MM.1S (cell line): ENCODE measurements at regions not wholly inside any gene's neighbourhood (a gene's known extent, or its start where the extent isn't known, plus 50 kb on each side); places are given as distances from the start of the nearest gene placed in this dataset.
A peak's percentile ranks its signal among the peaks of the same experiment; 100 is the strongest.

Source experiments
- DNase-seq: peaks from one replicate; pipeline ENCODE4 v3.0.0-alpha.2; 2015
- H2AFZ ChIP-seq: fragments of 300-600 bp; sonication (generic); 2 replicates; pipeline ENCODE4 v1.6.0; 2016; ENCODE audit warnings: antibody characterized with exemption, low read length
- H3F3A ChIP-seq: fragments of 300-600 bp; sonication (generic); 2 replicates; pipeline ENCODE4 v1.6.1; 2016; ENCODE audit warnings: mild to moderate bottlenecking, antibody characterized with exemption, low read length, moderate library complexity, mixed read lengths; ENCODE audit not compliant: insufficient read depth
- H3K27ac ChIP-seq: fragments of 300-600 bp; sonication (generic); 2 replicates; pipeline ENCODE4 v1.5.1; 2016; ENCODE audit warnings: mild to moderate bottlenecking, low read length
- H3K27me3 ChIP-seq: fragments of 300-600 bp; sonication (generic); replicated peaks from 2 replicates; pipeline ENCODE4 v1.6.0; 2016; ENCODE audit warnings: low read length; ENCODE audit not compliant: insufficient read depth
- H3K36me3 ChIP-seq: fragments of 300-600 bp; sonication (generic); replicated peaks from 2 replicates; pipeline ENCODE4 v1.6.1; 2016; ENCODE audit warnings: mild to moderate bottlenecking, low read length, mixed read lengths; ENCODE audit not compliant: insufficient read depth
- H3K4me1 ChIP-seq: fragments of 300-600 bp; sonication (generic); 2 replicates; pipeline ENCODE4 v1.6.1; 2016; ENCODE audit warnings: low read length, mixed read lengths
- H3K4me2 ChIP-seq: fragments of 300-600 bp; sonication (generic); 2 replicates; pipeline ENCODE4 v1.6.0; 2016; ENCODE audit warnings: low read depth, low read length
- H3K4me3 ChIP-seq: fragments of 300-600 bp; sonication (generic); 2 replicates; pipeline ENCODE4 v1.5.1; 2016; ENCODE audit warnings: low read length, mixed read lengths
- H3K79me2 ChIP-seq: fragments of 300-600 bp; sonication (generic); 2 replicates; pipeline ENCODE4 v1.6.1; 2016; ENCODE audit warnings: mixed run types, low read length, mixed read lengths
- H3K9ac ChIP-seq: fragments of 300-600 bp; sonication (generic); 2 replicates; pipeline ENCODE4 v1.6.1; 2016; ENCODE audit warnings: low read length, mixed read lengths
- H3K9me2 ChIP-seq: fragments of 300-600 bp; sonication (generic); replicated peaks from 2 replicates; pipeline ENCODE4 v1.6.1; 2016; ENCODE audit warnings: mild to moderate bottlenecking, low read length, mixed read lengths; ENCODE audit not compliant: insufficient read depth
- H3K9me3 ChIP-seq: fragments of 300-600 bp; sonication (generic); replicated peaks from 2 replicates; pipeline ENCODE4 v1.6.1; 2016; ENCODE audit warnings: mild to moderate bottlenecking, low read length, mixed read lengths; ENCODE audit not compliant: insufficient read depth
- H4K20me1 ChIP-seq: fragments of 300-600 bp; sonication (generic); 2 replicates; pipeline ENCODE4 v1.6.1; 2016; ENCODE audit warnings: mild to moderate bottlenecking, low read length, moderate library complexity, mixed read lengths; ENCODE audit not compliant: insufficient read depth
- CTCF ChIP-seq: fragments of 300-600 bp; sonication (generic); IDR thresholded peaks from 2 replicates; pipeline ENCODE4 v1.5.1; 2016; ENCODE audit warnings: antibody characterized with exemption, low read length, mixed read lengths
- EZH2 ChIP-seq: fragments of 300-600 bp; sonication (generic); optimal IDR thresholded peaks from 2 replicates; pipeline ENCODE3; 2017; ENCODE audit warnings: low read depth, mild to moderate bottlenecking, antibody characterized with exemption, low read length, mixed read lengths
- EZH2phosphoT487 ChIP-seq: fragments of 300-600 bp; sonication (generic); IDR thresholded peaks from 2 replicates; pipeline ENCODE4 v1.6.1; 2018; ENCODE audit warnings: antibody characterized with exemption, low read length

DNA sequence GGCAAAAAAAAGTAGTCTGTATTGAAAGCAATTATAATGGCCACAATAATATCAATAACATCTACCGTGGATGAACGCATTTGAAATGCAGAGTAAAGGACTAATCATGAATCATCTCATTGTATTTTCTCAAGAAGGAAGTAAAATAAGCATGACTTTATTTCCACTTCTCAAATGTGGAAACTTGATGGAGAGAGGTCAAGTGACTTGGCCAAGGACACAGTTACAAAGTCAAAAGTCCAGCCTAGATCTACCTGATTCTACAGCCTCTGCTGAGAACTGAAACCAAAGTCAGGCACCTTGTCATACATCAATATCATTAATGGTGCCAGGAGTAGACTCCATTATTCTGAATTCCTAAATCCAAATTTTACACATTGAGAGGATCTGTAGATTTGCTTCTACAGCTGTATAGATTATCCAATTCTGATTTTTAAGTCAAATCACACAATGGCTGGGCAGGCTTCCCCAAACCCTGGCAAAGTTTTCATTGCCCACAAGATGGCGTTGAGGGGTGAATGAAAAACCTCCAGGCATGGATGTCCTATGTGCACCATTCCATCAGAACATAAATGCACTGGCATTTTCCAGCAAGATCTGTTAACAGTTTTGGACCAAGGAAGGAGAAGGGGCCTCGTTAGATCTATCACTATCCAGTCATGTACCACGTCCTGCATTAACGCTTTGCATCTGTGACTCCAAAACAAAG is 423.1 kb downstream of the MAFB start:
- Histone ChIP-seq H4K20me1 (no peaks in the 10 kb centered on the region), H2AFZ (no peak overlapping the region), H3F3A (no peaks in the 10 kb centered on the region), H3K4me1 (no peaks in the 10 kb centered on the region), H3K79me2 (no peaks in the 10 kb centered on the region), H3K27ac (no peak overlapping the region), H3K4me2 (no peak overlapping the region), H3K9me2 (no peaks in the 10 kb centered on the region), H3K9me3 (no peaks in the 10 kb centered on the region), H3K36me3 (no peaks in the 10 kb centered on the region), H3K9ac (no peak overlapping the region), H3K27me3 (no peaks in the 10 kb centered on the region), H3K4me3 (no peak overlapping the region)
- DNase-seq = peak; percentile 22
- TF ChIP-seq CTCF = peak; percentile 42
- TF ChIP-seq EZH2phosphoT487 = no peak
- no peak for TF ChIP-seq EZH2

DNA sequence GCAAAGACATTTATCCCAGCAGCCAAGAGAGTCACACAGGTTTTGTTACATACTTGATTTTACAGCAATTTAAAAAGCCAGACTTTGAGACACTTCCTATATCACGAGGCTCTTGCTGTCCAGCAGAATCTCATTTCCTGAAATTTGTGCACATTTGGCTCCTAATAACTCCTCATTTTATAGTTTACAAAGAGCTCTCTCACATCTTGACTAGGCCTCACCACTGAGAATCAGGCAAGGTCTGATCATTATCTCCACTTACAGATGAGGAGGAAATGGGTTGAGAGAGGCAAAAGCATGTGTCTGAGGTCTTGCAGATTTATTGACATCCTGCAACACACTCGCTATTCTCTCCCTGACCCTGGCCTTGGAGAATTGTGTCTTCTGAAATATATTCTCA is 426.8 kb downstream of the MAFB start:
- H3K27ac ChIP-seq = no peak overlapping the region
- no peak overlapping the region for H3K4me2 ChIP-seq
- no peaks in the 10 kb centered on the region for H3K79me2 ChIP-seq
- H3K9me3 ChIP-seq = no peaks in the 10 kb centered on the region
- no peaks in the 10 kb centered on the region for H3F3A ChIP-seq
- H3K9ac ChIP-seq = no peak overlapping the region
- H3K36me3 ChIP-seq = no peaks in the 10 kb centered on the region
- no peaks in the 10 kb centered on the region for H3K27me3 ChIP-seq
- H2AFZ ChIP-seq = no peak overlapping the region
- TF ChIP-seq EZH2phosphoT487 (no peak), EZH2 (no peak), CTCF (no peak)
- H3K9me2 ChIP-seq = no peaks in the 10 kb centered on the region
- H4K20me1 ChIP-seq = no peaks in the 10 kb centered on the region
- H3K4me3 ChIP-seq = no peak overlapping the region
- H3K4me1 ChIP-seq = no peaks in the 10 kb centered on the region
- no peak for DNase-seq

DNA sequence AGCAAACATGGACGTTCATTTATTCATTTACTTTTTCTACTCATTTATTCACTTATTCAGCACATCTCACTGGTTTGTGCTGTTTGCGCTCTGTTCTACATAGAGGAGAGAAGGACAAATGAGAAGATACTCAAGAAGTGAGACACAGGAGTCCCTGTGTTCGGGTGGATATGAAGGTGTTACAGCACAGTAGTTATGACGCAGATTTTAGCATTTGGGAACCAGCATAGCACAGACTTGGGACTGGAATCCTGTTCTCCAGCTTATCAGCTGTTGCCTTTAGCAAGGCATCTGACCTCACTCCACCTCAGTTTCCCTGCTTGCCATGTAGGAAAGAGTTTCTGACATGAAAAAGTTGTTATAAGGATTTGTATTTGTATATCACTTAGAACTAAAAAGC is 430.1 kb downstream of the MAFB start:
- no peaks in the 10 kb centered on the region for H3K4me1 ChIP-seq
- H3K4me2 ChIP-seq = no peak overlapping the region
- no peak for TF ChIP-seq CTCF
- no peak for TF ChIP-seq EZH2phosphoT487
- no peak for TF ChIP-seq EZH2
- no peaks in the 10 kb centered on the region for H3K27me3 ChIP-seq
- H3K36me3 ChIP-seq = no peaks in the 10 kb centered on the region
- DNase-seq = no peak
- H3K4me3 ChIP-seq = no peak overlapping the region
- H2AFZ ChIP-seq = no peak overlapping the region
- no peaks in the 10 kb centered on the region for H3K9me3 ChIP-seq
- H3K9me2 ChIP-seq = no peaks in the 10 kb centered on the region
- no peak overlapping the region for H3K9ac ChIP-seq
- H4K20me1 ChIP-seq = no peaks in the 10 kb centered on the region
- H3F3A ChIP-seq = no peaks in the 10 kb centered on the region
- no peak overlapping the region for H3K27ac ChIP-seq
- H3K79me2 ChIP-seq = no peaks in the 10 kb centered on the region
